ENCODE measurements at regions not wholly inside any gene's neighbourhood (a gene's known extent, or its start where the extent isn't known, plus 50 kb on each side); places are given as distances from the start of the nearest gene placed in this dataset.

DNA sequence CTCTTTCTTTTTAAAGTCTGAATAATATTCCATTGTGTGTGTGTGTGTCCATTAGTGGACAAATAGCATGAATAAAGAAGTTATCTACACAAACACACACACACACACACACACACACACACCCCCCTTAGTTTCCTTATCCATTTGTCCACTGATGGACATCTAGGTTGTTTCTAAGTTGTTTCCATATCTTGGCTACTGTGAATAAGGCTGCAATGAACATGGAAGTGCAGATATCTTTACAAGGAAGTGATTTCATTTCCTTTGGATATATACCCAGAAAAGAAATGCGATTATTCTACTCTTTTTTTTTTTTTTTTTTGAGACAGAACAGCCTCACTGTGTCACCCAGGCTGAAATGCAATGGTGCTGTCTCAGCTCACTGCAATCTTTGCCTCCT is 113.5 kb downstream of the MBL2 start:
- TF ChIP-seq ZC3H10 (CRISPR knock-in tag; IDR thresholded peaks at IDR 0.05) (no peak), TCF4 (CRISPR knock-in tag; IDR thresholded peaks at IDR 0.05; ENCODE audit: borderline replicate concordance) (no peak), ZNF8 (CRISPR knock-in tag; IDR thresholded peaks at IDR 0.05) (no peak), ZFP3 (CRISPR knock-in tag; IDR thresholded peaks at IDR 0.05) (no peak), PPARA (CRISPR knock-in tag; IDR thresholded peaks at IDR 0.05; ENCODE audit: borderline replicate concordance) (no peak), POU6F1 (CRISPR knock-in tag; IDR thresholded peaks at IDR 0.05; ENCODE audit: borderline replicate concordance, low read depth) (no peak), ARNTL (CRISPR knock-in tag; IDR thresholded peaks at IDR 0.05; ENCODE audit: borderline replicate concordance, low read depth) (no peak), CREB5 (CRISPR knock-in tag; IDR thresholded peaks at IDR 0.05; ENCODE audit: low read depth) (no peak), RARB (CRISPR knock-in tag; IDR thresholded peaks at IDR 0.05) (no peak), CSRNP3 (CRISPR knock-in tag; IDR thresholded peaks at IDR 0.05) (no peak), ZNF70 (CRISPR knock-in tag; IDR thresholded peaks at IDR 0.05) (no peak)
- TF ChIP-seq, protein P1, sequence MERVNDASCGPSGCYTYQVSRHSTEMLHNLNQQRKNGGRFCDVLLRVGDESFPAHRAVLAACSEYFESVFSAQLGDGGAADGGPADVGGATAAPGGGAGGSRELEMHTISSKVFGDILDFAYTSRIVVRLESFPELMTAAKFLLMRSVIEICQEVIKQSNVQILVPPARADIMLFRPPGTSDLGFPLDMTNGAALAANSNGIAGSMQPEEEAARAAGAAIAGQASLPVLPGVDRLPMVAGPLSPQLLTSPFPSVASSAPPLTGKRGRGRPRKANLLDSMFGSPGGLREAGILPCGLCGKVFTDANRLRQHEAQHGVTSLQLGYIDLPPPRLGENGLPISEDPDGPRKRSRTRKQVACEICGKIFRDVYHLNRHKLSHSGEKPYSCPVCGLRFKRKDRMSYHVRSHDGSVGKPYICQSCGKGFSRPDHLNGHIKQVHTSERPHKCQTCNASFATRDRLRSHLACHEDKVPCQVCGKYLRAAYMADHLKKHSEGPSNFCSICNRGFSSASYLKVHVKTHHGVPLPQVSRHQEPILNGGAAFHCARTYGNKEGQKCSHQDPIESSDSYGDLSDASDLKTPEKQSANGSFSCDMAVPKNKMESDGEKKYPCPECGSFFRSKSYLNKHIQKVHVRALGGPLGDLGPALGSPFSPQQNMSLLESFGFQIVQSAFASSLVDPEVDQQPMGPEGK (CRISPR knock-in tag; IDR thresholded peaks at IDR 0.05; ENCODE audit: borderline replicate concordance), result no peak
- TF ChIP-seq, protein P2, sequence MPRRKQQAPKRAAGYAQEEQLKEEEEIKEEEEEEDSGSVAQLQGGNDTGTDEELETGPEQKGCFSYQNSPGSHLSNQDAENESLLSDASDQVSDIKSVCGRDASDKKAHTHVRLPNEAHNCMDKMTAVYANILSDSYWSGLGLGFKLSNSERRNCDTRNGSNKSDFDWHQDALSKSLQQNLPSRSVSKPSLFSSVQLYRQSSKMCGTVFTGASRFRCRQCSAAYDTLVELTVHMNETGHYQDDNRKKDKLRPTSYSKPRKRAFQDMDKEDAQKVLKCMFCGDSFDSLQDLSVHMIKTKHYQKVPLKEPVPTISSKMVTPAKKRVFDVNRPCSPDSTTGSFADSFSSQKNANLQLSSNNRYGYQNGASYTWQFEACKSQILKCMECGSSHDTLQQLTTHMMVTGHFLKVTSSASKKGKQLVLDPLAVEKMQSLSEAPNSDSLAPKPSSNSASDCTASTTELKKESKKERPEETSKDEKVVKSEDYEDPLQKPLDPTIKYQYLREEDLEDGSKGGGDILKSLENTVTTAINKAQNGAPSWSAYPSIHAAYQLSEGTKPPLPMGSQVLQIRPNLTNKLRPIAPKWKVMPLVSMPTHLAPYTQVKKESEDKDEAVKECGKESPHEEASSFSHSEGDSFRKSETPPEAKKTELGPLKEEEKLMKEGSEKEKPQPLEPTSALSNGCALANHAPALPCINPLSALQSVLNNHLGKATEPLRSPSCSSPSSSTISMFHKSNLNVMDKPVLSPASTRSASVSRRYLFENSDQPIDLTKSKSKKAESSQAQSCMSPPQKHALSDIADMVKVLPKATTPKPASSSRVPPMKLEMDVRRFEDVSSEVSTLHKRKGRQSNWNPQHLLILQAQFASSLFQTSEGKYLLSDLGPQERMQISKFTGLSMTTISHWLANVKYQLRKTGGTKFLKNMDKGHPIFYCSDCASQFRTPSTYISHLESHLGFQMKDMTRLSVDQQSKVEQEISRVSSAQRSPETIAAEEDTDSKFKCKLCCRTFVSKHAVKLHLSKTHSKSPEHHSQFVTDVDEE (CRISPR knock-in tag; IDR thresholded peaks at IDR 0.05), result no peak
- no peak for ATAC-seq

DNA sequence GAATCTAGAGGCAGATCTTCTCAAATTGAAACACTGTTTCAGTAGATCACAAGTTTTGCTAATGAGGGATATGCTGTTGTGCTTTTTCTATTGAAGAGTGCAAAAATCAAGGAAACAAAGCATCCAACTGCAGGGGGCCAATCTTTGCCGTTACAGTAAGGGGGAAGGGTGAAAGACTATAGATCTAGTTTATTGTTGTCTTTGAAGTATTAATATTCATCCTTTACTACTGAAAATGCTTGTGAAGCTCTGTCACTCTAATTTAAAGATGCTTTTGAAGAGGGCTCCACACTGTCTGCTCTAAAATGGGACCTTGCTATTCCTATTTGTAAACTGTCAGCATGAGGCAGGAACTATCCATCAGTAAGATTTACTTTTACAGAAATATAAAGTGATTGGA is 110.3 kb downstream of the MBL2 start:
- TF ChIP-seq RARB (CRISPR knock-in tag; IDR thresholded peaks at IDR 0.05) (no peak), SNAI2 (CRISPR knock-in tag; IDR thresholded peaks at IDR 0.05) (no peak)
- ATAC-seq, result no peak

- no peak for ATAC-seq
- TF ChIP-seq ZNF8 (CRISPR knock-in tag; IDR thresholded peaks at IDR 0.05) (no peak), ZC3H10 (CRISPR knock-in tag; IDR thresholded peaks at IDR 0.05) (no peak), POU6F1 (CRISPR knock-in tag; IDR thresholded peaks at IDR 0.05; ENCODE audit: borderline replicate concordance, low read depth) (no peak), ISL1 (CRISPR knock-in tag; IDR thresholded peaks at IDR 0.05) (no peak), CSDC2 (CRISPR knock-in tag; IDR thresholded peaks at IDR 0.05) (no peak), CREB5 (CRISPR knock-in tag; IDR thresholded peaks at IDR 0.05; ENCODE audit: low read depth) (no peak), ESRRG (CRISPR knock-in tag; IDR thresholded peaks at IDR 0.05) (no peak), TOX (CRISPR knock-in tag; IDR thresholded peaks at IDR 0.05; ENCODE audit: borderline replicate concordance) (no peak)
Observed at GRCh38 chr10:52663161-52663560, 109.4 kb downstream of the MBL2 start.
